Spleen (tissue), 11 donors: ENCODE measurements at regions not wholly inside any gene's neighbourhood (a gene's known extent, or its start where the extent isn't known, plus 50 kb on each side); places are given as distances from the start of the nearest gene placed in this dataset.

Experiments used
- DNase-seq: peaks from one replicate; pipeline ENCODE4 v3.0.0-alpha.2; 2020
- H3K27ac ChIP-seq, 8 donors: fragments of 200-600 bp; sonication (generic) in 7 of 8; 1 replicate in 4 of 8; 2 replicates in 4 of 8; pipeline versions ENCODE4 v1.5.0 to v1.8.0; 2016 to 2021; ENCODE audit warnings: inconsistent platforms in 4 of 8, mild to moderate bottlenecking in 4 of 8, moderate library complexity in 1 of 8
- H3K27me3 ChIP-seq, 7 donors: fragments of 200-600 bp; sonication (generic) in 6 of 7; replicated peaks in 1 of 7; 1 replicate in 4 of 7; 2 replicates in 3 of 7; pipeline versions ENCODE4 v1.5.0 to v1.8.0; 2016 to 2021; ENCODE audit warnings: inconsistent platforms in 3 of 7, mild to moderate bottlenecking in 1 of 7
- H3K36me3 ChIP-seq, 6 donors: fragments of 200-600 bp; sonication (generic) in 5 of 6; 1 replicate in 4 of 6; 2 replicates in 2 of 6; pipeline versions ENCODE4 v1.5.0 to v1.8.0; 2016 to 2021; ENCODE audit warnings: inconsistent platforms in 2 of 6
- H3K4me1 ChIP-seq, 6 donors: fragments of 200-600 bp; sonication (generic) in 5 of 6; 1 replicate in 3 of 6; 2 replicates in 3 of 6; pipeline versions ENCODE4 v1.5.0 to v1.8.0; 2016 to 2021; ENCODE audit warnings: inconsistent platforms in 3 of 6
- H3K4me3 ChIP-seq, 8 donors: fragments of 200-600 bp; sonication (generic) in 7 of 8; 1 replicate in 4 of 8; 2 replicates in 4 of 8; pipeline versions ENCODE4 v1.5.0 to v1.8.0; 2016 to 2021; ENCODE audit warnings: inconsistent platforms in 4 of 8, mild to moderate bottlenecking in 4 of 8, moderate library complexity in 2 of 8
- H3K9me3 ChIP-seq, 8 donors: fragments of 200-600 bp; sonication (generic) in 7 of 8; 1 replicate in 4 of 8; 2 replicates in 4 of 8; pipeline versions ENCODE4 v1.5.0 to v1.8.0; 2016 to 2021; ENCODE audit warnings: inconsistent platforms in 4 of 8
- POLR2A ChIP-seq, 3 donors: fragments of 450-650 bp; IDR thresholded peaks; one replicate each; pipeline ENCODE4 v1.5.1; 2017; ENCODE audit warnings: antibody characterized with exemption in 3 of 3, mild to moderate bottlenecking in 1 of 3
- POLR2AphosphoS5 ChIP-seq, 3 donors: sonication (generic); formaldehyde crosslinking; IDR thresholded peaks; one replicate each; pipeline ENCODE4 v1.5.1; 2017; ENCODE audit warnings: antibody characterized with exemption in 3 of 3
- WGBS, 5 donors: extraction: QIAGEN DNeasy Blood & Tissue Kit in 3 of 5; methylation state at CpG; one replicate each; pipeline versions ENCODE4 v1.1.5 to v1.1.7; 2013 to 2018; 5-methylcytosine and 5-hydroxymethylcytosine counted together
- intact Hi-C: fragments of 100-400 bp; cut with DNase I; formaldehyde crosslinking; loops from one replicate; pipeline ENCODE4 v1.15.0; 2023; ENCODE audit warnings: low total_unique reads
- small RNA-seq, 4 donors: library from RNA; depleted of rRNA; stranded (forward); fragments of <200 nt; gene quantifications; one replicate each; pipeline ENCODE3, GENCODE V24; 2016
- TF ChIP-seq, protein P1 (sequence below), 11 experiments: fragments of 200-600 bp in 7 of 11; fragments of 450-650 bp in 4 of 11; sonication (generic) in 4 of 11; IDR thresholded peaks in 8 of 11; conservative IDR thresholded peaks in 3 of 11; 1 replicate in 7 of 11; 2 replicates in 4 of 11; pipeline versions ENCODE4 v1.4.0 to v1.8.0; 2016 to 2021; ENCODE audit warnings: antibody characterized with exemption in 11 of 11, inconsistent platforms in 4 of 11, mild to moderate bottlenecking in 1 of 11
- donor health status: healthy with polysubstance abuse.
- donor health status: DM: no; HTN: no; CAD: no; lungs with moderate emphysema.
- donor health status: DM: no; HTN: no; CAD: no.
- donor health status: Bipolar disorder and iron deficiency.
- donor health status: healthy.
- donor health status: DM: no; HTN: no; CAD: no.
- donor health status: DM: yes; HTN: yes; CAD: no.

DNA sequence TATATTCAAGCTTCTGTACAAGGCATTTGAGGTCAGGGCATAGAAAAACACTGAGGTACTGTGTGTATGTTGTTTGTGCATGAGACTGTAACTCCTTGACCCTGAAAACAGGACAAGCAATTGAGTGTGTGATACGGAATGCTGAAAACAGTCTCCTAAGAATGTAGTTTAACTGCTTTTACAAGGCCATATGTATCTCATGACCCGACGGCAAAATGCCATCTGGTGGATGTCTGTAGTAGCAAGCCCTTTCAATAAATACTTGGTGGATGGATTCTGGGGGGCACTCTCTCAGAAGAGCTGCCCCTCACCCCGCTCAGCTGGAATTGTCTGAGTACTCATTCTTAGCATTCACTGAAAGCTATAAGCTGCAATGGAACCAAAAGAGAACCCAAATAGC lies 69.3 kb upstream of the EYS start:
- Histone ChIP-seq H3K36me3 (no peaks in the 10 kb centered on the region), H3K4me3 (no peak overlapping the region), H3K4me1 (no peaks in the 10 kb centered on the region), H3K27me3 (no peaks in the 10 kb centered on the region), H3K27ac (no peak overlapping the region), H3K9me3 (peaks cover 0 to 13% (median 4%) of the 10 kb centered on the region in 8 donors)
- TF ChIP-seq POLR2A (IDR thresholded peaks at IDR 0.05) (no peak), POLR2AphosphoS5 (IDR thresholded peaks at IDR 0.05) (no peak)
- TF ChIP-seq, protein P1, sequence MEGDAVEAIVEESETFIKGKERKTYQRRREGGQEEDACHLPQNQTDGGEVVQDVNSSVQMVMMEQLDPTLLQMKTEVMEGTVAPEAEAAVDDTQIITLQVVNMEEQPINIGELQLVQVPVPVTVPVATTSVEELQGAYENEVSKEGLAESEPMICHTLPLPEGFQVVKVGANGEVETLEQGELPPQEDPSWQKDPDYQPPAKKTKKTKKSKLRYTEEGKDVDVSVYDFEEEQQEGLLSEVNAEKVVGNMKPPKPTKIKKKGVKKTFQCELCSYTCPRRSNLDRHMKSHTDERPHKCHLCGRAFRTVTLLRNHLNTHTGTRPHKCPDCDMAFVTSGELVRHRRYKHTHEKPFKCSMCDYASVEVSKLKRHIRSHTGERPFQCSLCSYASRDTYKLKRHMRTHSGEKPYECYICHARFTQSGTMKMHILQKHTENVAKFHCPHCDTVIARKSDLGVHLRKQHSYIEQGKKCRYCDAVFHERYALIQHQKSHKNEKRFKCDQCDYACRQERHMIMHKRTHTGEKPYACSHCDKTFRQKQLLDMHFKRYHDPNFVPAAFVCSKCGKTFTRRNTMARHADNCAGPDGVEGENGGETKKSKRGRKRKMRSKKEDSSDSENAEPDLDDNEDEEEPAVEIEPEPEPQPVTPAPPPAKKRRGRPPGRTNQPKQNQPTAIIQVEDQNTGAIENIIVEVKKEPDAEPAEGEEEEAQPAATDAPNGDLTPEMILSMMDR (IDR thresholded peaks at IDR 0.05 in 8 of 11, conservative IDR thresholded peaks at IDR 0.05 in 3 of 11) = no peak
- WGBS, 5 donors = 52 to 74% (median 62%) methylated on average over 4 of the region's 4 CpGs
- intact Hi-C loops = no loop called here
- DNase-seq = no peak

DNA sequence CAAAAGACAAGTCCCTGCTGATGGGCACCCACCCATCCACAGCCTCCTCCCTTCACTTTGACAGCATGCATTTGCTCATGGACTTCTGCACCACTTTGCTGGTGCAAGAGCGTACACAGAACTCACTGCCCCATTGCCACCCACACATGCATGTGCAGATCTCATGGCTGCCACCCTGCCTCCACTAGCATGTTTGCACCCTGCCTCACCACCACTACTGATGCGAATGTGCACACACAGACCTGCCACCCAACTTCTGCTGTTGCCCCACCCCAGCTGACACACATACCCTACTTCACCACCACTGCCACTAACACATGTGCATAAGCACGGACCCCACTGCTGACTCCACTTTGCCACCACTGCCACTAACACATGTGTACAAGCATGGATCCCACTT lies 64.9 kb upstream of the EYS start:
- peaks cover 0 to 13% (median 2%) of the 10 kb centered on the region in 8 donors for H3K9me3 ChIP-seq
- 86 to 98% (median 94%) methylated on average over 3 of the region's 3 CpGs for whole genome bisulfite sequencing, 5 donors
- H3K27me3 ChIP-seq = no peaks in the 10 kb centered on the region
- no peak overlapping the region for H3K27ac ChIP-seq
- DNase-seq = no peak
- intact Hi-C loops = no loop called here
- H3K36me3 ChIP-seq = no peaks in the 10 kb centered on the region
- H3K4me3 ChIP-seq = no peak overlapping the region
- TF ChIP-seq, protein P1 (IDR thresholded peaks at IDR 0.05 in 8 of 11, conservative IDR thresholded peaks at IDR 0.05 in 3 of 11) = no peak
- no peak for TF ChIP-seq POLR2AphosphoS5 (IDR thresholded peaks at IDR 0.05)
- no peak for TF ChIP-seq POLR2A (IDR thresholded peaks at IDR 0.05)
- no peaks in the 10 kb centered on the region for H3K4me1 ChIP-seq

DNA sequence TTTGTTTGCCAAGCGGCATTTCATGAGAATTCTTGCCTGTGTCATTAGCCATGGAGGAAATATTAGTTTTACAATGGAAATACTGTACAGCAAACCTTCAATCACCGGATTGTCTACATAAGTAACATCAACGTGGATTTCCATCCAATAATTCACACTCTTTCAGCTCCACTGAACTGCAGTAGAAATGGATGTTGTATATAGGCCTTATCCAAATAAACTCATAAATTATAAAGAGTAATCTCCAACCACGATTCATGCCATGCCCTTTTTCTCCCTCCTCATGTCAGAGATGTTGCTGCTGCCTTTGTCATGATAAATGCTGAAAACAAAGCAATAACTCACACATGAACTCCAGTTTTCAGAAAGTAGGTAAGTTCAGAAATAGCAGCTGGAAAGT lies 54.9 kb upstream of the EYS start:
- Histone ChIP-seq H3K27me3 (no peaks in the 10 kb centered on the region), H3K27ac (no peak overlapping the region), H3K4me3 (no peak overlapping the region), H3K4me1 (no peaks in the 10 kb centered on the region), H3K9me3 (peaks cover 0 to 17% (median 2%) of the 10 kb centered on the region in 8 donors), H3K36me3 (no peaks in the 10 kb centered on the region)
- 63 to 80% (median 67%) methylated on average over 4 of the region's 4 CpGs for WGBS, 5 donors
- intact Hi-C loops = no loop called here
- TF ChIP-seq POLR2A (IDR thresholded peaks at IDR 0.05) (no peak), POLR2AphosphoS5 (IDR thresholded peaks at IDR 0.05) (no peak)
- TF ChIP-seq, protein P1 (IDR thresholded peaks at IDR 0.05 in 8 of 11, conservative IDR thresholded peaks at IDR 0.05 in 3 of 11) = no peak
- DNase-seq = no peak

DNA sequence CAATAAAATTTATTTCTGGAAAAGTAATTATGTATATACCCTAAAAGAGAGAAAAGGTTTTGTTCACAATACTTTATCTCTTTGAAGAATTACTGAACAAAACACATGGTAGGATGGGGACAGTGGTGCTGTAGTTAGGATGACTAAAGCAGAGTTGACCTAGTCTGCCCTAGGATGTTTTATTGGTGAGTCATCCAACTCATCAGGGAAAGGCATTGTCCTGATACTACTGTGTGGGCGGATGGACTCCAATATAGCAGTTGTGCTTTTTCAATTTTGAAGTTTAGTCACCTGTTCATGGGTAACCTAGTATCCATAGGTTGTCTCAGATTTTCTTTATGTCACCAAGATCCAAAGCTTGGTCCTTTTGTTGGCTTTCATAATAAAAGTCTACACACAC lies 53.3 kb upstream of the EYS start:
- H3K27me3 ChIP-seq = no peaks in the 10 kb centered on the region
- no peak for TF ChIP-seq POLR2AphosphoS5 (IDR thresholded peaks at IDR 0.05)
- TF ChIP-seq POLR2A (IDR thresholded peaks at IDR 0.05) = no peak
- TF ChIP-seq, protein P1 (IDR thresholded peaks at IDR 0.05 in 8 of 11, conservative IDR thresholded peaks at IDR 0.05 in 3 of 11) = no peak
- no peaks in the 10 kb centered on the region for H3K4me1 ChIP-seq
- no peak overlapping the region for H3K4me3 ChIP-seq
- no peak for DNase-seq
- intact Hi-C loops = no loop called here
- no peak overlapping the region for H3K27ac ChIP-seq
- no peaks in the 10 kb centered on the region for H3K36me3 ChIP-seq
- 70 to 90% (median 81%) methylated on average over 1 of the region's 1 CpG for WGBS, 5 donors
- peaks cover 0 to 23% (median 2%) of the 10 kb centered on the region in 8 donors for H3K9me3 ChIP-seq

Small RNA genes lying in the stretch of these regions (small RNA-seq; reads per million reads assigned to genes)
- gene RF00019 (0 reads per million in 4 donors), gene RF00571 (0 reads per million in 4 donors), gene RNA5SP208 (0.23 to 0.87 (median 0.55) reads per million in 4 donors), gene RNU6-280P (0 reads per million in 4 donors), gene RNU7-66P (0 reads per million in 4 donors)
